ENCODE measurements at regions not wholly inside any gene's neighbourhood (a gene's known extent, or its start where the extent isn't known, plus 50 kb on each side); places are given as distances from the start of the nearest gene placed in this dataset.

- TF ChIP-seq, protein P1, sequence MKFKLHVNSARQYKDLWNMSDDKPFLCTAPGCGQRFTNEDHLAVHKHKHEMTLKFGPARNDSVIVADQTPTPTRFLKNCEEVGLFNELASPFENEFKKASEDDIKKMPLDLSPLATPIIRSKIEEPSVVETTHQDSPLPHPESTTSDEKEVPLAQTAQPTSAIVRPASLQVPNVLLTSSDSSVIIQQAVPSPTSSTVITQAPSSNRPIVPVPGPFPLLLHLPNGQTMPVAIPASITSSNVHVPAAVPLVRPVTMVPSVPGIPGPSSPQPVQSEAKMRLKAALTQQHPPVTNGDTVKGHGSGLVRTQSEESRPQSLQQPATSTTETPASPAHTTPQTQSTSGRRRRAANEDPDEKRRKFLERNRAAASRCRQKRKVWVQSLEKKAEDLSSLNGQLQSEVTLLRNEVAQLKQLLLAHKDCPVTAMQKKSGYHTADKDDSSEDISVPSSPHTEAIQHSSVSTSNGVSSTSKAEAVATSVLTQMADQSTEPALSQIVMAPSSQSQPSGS (CRISPR knock-in tag; IDR thresholded peaks at IDR 0.05), result no peak
- TF ChIP-seq, protein P2, sequence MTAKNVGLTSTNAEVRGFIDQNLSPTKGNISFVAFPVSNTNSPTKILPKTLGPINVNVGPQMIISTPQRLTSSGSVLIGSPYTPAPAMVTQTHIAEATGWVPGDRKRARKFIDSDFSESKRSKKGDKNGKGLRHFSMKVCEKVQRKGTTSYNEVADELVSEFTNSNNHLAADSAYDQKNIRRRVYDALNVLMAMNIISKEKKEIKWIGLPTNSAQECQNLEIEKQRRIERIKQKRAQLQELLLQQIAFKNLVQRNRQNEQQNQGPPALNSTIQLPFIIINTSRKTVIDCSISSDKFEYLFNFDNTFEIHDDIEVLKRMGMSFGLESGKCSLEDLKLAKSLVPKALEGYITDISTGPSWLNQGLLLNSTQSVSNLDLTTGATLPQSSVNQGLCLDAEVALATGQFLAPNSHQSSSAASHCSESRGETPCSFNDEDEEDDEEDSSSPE (CRISPR knock-in tag; IDR thresholded peaks at IDR 0.05), result no peak
- TF ChIP-seq ZNF768 (CRISPR knock-in tag; IDR thresholded peaks at IDR 0.05), result no peak
- no peak for TF ChIP-seq MAZ (IDR thresholded peaks at IDR 0.05; ENCODE audit: borderline replicate concordance, low read depth, low read length)
- no peak for TF ChIP-seq MAZ (CRISPR knock-in tag; IDR thresholded peaks at IDR 0.05; ENCODE audit: low read depth)
- TF ChIP-seq ZBTB7A (CRISPR knock-in tag; IDR thresholded peaks at IDR 0.05), result no peak
- no peak for TF ChIP-seq ASH2L (IDR thresholded peaks at IDR 0.05; ENCODE audit: insufficient read length, low read depth, low read length)
- no peak for TF ChIP-seq ZNF354B (CRISPR knock-in tag; IDR thresholded peaks at IDR 0.05)
- TF ChIP-seq, protein P3, sequence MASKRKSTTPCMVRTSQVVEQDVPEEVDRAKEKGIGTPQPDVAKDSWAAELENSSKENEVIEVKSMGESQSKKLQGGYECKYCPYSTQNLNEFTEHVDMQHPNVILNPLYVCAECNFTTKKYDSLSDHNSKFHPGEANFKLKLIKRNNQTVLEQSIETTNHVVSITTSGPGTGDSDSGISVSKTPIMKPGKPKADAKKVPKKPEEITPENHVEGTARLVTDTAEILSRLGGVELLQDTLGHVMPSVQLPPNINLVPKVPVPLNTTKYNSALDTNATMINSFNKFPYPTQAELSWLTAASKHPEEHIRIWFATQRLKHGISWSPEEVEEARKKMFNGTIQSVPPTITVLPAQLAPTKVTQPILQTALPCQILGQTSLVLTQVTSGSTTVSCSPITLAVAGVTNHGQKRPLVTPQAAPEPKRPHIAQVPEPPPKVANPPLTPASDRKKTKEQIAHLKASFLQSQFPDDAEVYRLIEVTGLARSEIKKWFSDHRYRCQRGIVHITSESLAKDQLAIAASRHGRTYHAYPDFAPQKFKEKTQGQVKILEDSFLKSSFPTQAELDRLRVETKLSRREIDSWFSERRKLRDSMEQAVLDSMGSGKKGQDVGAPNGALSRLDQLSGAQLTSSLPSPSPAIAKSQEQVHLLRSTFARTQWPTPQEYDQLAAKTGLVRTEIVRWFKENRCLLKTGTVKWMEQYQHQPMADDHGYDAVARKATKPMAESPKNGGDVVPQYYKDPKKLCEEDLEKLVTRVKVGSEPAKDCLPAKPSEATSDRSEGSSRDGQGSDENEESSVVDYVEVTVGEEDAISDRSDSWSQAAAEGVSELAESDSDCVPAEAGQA (IDR thresholded peaks at IDR 0.05; ENCODE audit: low read depth), result no peak
- TF ChIP-seq, protein P3 (CRISPR knock-in tag; IDR thresholded peaks at IDR 0.05; ENCODE audit: borderline replicate concordance), result no peak
- TF ChIP-seq KDM1A (CRISPR knock-in tag; IDR thresholded peaks at IDR 0.05), result no peak
- TF ChIP-seq, protein P4, sequence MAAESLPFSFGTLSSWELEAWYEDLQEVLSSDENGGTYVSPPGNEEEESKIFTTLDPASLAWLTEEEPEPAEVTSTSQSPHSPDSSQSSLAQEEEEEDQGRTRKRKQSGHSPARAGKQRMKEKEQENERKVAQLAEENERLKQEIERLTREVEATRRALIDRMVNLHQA (CRISPR knock-in tag; IDR thresholded peaks at IDR 0.05), result no peak
- TF ChIP-seq, protein P5, sequence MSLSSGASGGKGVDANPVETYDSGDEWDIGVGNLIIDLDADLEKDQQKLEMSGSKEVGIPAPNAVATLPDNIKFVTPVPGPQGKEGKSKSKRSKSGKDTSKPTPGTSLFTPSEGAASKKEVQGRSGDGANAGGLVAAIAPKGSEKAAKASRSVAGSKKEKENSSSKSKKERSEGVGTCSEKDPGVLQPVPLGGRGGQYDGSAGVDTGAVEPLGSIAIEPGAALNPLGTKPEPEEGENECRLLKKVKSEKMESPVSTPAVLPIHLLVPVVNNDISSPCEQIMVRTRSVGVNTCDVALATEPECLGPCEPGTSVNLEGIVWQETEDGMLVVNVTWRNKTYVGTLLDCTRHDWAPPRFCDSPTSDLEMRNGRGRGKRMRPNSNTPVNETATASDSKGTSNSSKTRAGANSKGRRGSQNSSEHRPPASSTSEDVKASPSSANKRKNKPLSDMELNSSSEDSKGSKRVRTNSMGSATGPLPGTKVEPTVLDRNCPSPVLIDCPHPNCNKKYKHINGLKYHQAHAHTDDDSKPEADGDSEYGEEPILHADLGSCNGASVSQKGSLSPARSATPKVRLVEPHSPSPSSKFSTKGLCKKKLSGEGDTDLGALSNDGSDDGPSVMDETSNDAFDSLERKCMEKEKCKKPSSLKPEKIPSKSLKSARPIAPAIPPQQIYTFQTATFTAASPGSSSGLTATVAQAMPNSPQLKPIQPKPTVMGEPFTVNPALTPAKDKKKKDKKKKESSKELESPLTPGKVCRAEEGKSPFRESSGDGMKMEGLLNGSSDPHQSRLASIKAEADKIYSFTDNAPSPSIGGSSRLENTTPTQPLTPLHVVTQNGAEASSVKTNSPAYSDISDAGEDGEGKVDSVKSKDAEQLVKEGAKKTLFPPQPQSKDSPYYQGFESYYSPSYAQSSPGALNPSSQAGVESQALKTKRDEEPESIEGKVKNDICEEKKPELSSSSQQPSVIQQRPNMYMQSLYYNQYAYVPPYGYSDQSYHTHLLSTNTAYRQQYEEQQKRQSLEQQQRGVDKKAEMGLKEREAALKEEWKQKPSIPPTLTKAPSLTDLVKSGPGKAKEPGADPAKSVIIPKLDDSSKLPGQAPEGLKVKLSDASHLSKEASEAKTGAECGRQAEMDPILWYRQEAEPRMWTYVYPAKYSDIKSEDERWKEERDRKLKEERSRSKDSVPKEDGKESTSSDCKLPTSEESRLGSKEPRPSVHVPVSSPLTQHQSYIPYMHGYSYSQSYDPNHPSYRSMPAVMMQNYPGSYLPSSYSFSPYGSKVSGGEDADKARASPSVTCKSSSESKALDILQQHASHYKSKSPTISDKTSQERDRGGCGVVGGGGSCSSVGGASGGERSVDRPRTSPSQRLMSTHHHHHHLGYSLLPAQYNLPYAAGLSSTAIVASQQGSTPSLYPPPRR (CRISPR knock-in tag; IDR thresholded peaks at IDR 0.05; ENCODE audit: borderline replicate concordance), result no peak
Observed at GRCh38 chr16:51756447-51757123, 605.5 kb upstream of the SALL1 start.
